B cell (primary cell): ENCODE measurements at regions not wholly inside any gene's neighbourhood (a gene's known extent, or its start where the extent isn't known, plus 50 kb on each side); places are given as distances from the start of the nearest gene placed in this dataset.

Experiments used
- ATAC-seq: fragments of 200-7000 bp; cut with Tn5 transposase; one replicate; pipeline ENCODE4 v1.10.0; 2021; ENCODE audit warnings: low read depth, mild to moderate bottlenecking, moderate number of reproducible peaks, moderate library complexity
- CTCF ChIA-PET: fragments of 350-600 bp; sonication (Branson Sonifier 250); formaldehyde crosslinking; loops from one replicate; lab custom pipeline; 2021; ENCODE audit warnings: antibody characterized with exemption, inconsistent platforms; lab: Charles Lee
- POLR2A ChIA-PET: fragments of 350-600 bp; sonication (Branson Sonifier 250); formaldehyde crosslinking; loops from one replicate; lab custom pipeline; 2021; ENCODE audit warnings: antibody characterized with exemption; lab: Charles Lee
- DNase-seq: peaks from one replicate; pipeline ENCODE4 v3.0.0; 2013
- H2AFZ ChIP-seq: 2 replicates; pipeline ENCODE4 v1.6.1; 2012; ENCODE audit warnings: mild to moderate bottlenecking, low read depth, low read length; ENCODE audit not compliant: insufficient read depth, poor library complexity, severe bottlenecking
- H3K27ac ChIP-seq, 2 donors: 1 replicate in 1 of 2; 2 replicates in 1 of 2; pipeline ENCODE4 v1.5.1; 2012 to 2013; ENCODE audit warnings: low read length in 2 of 2, mild to moderate bottlenecking in 2 of 2, moderate library complexity in 1 of 2
- H3K27me3 ChIP-seq, 4 experiments: fragments of 200-600 bp in 1 of 4; sonication (generic) in 1 of 4; replicated peaks in 1 of 4; 1 replicate in 2 of 4; 2 replicates in 2 of 4; pipeline versions ENCODE4 v1.6.1 to v1.7.0; 2013 to 2016; ENCODE audit warnings: low read length in 3 of 4, mild to moderate bottlenecking in 2 of 4, mixed read lengths in 1 of 4, moderate library complexity in 1 of 4; ENCODE audit not compliant: insufficient read depth in 4 of 4, control insufficient read depth in 3 of 4; ENCODE audit errors: control extremely low read depth in 1 of 4
- H3K36me3 ChIP-seq, 2 experiments: replicated peaks in 1 of 2; 1 replicate in 1 of 2; 2 replicates in 1 of 2; pipeline versions ENCODE4 v1.6.1 to v1.7.1; 2013; ENCODE audit warnings: low read length in 1 of 2; ENCODE audit not compliant: insufficient read depth in 2 of 2, control insufficient read depth in 1 of 2; ENCODE audit errors: control extremely low read depth in 1 of 2, extremely low read depth in 1 of 2
- H3K4me1 ChIP-seq, 2 donors: fragments of 200-600 bp in 1 of 2; sonication (generic) in 1 of 2; 1 replicate in 1 of 2; 2 replicates in 1 of 2; pipeline versions ENCODE4 v1.5.1 to v1.6.1; 2013 to 2017; ENCODE audit warnings: low read length in 2 of 2; ENCODE audit not compliant: control insufficient read depth in 2 of 2, insufficient read depth in 2 of 2
- H3K4me2 ChIP-seq: replicated peaks from 2 replicates; pipeline ENCODE3; 2012; ENCODE audit warnings: mild to moderate bottlenecking, low read depth, low read length; ENCODE audit not compliant: poor library complexity, severe bottlenecking
- H3K4me3 ChIP-seq, 5 experiments: fragments of 200-600 bp in 1 of 5; sonication (generic) in 1 of 5; 1 replicate in 3 of 5; 2 replicates in 2 of 5; pipeline versions ENCODE4 v1.5.1 to v1.7.0; 2011 to 2016; ENCODE audit warnings: low read length in 4 of 5, mild to moderate bottlenecking in 4 of 5, low read depth in 2 of 5, control low read depth in 1 of 5, moderate library complexity in 1 of 5; ENCODE audit not compliant: insufficient read depth in 1 of 5; ENCODE audit errors: control extremely low read depth in 1 of 5, extremely low read depth in 1 of 5
- H3K79me2 ChIP-seq: fragments of 200-600 bp; sonication (generic); one replicate; pipeline ENCODE4 v1.6.0; 2016; ENCODE audit warnings: low read length; ENCODE audit not compliant: control insufficient read depth, insufficient read depth
- H3K9ac ChIP-seq: fragments of 200-600 bp; sonication (generic); 2 replicates; pipeline ENCODE4 v1.6.1; 2017; ENCODE audit warnings: mild to moderate bottlenecking, low read length, moderate library complexity
- H3K9me3 ChIP-seq, 3 donors: one replicate each; pipeline versions ENCODE4 v1.6.1 to v1.7.1; 2013; ENCODE audit warnings: low read length in 2 of 3; ENCODE audit not compliant: control insufficient read depth in 2 of 3, insufficient read depth in 1 of 3; ENCODE audit errors: control extremely low read depth in 1 of 3
- H4K20me1 ChIP-seq: 2 replicates; pipeline ENCODE4 v1.6.0; 2012; ENCODE audit warnings: mild to moderate bottlenecking, low read length; ENCODE audit not compliant: insufficient read depth, control insufficient read depth, poor library complexity, severe bottlenecking
- H3K27ac Mint-ChIP-seq: one replicate; pipeline ENCODE4 v1.8.0; 2021; ENCODE audit warnings: mixed read lengths
- H3K27me3 Mint-ChIP-seq: one replicate; pipeline ENCODE4 v1.8.0; 2021; ENCODE audit warnings: mixed read lengths
- H3K4me1 Mint-ChIP-seq: one replicate; pipeline ENCODE4 v1.8.0; 2021; ENCODE audit warnings: mixed read lengths
- H3K4me3 Mint-ChIP-seq: one replicate; pipeline ENCODE4 v1.8.0; 2021; ENCODE audit warnings: mixed read lengths
- H3K9me3 Mint-ChIP-seq: one replicate; pipeline ENCODE4 v1.8.0; 2022; ENCODE audit warnings: mixed read lengths; ENCODE audit not compliant: insufficient read depth
- CTCF ChIP-seq: fragments of 200-600 bp; IDR thresholded peaks from one replicate; pipeline ENCODE4 v1.8.0; 2022; ENCODE audit warnings: antibody characterized with exemption, mild to moderate bottlenecking
- EZH2 ChIP-seq: IDR thresholded peaks from 2 replicates; pipeline ENCODE4 v1.6.1; 2012; ENCODE audit warnings: borderline replicate concordance, low read depth, mild to moderate bottlenecking, moderate library complexity, low read length; ENCODE audit not compliant: insufficient read depth, poor library complexity, severe bottlenecking
- WGBS: methylation state at CpG from one replicate; pipeline ENCODE4 v1.1.5; 2013; ENCODE audit warnings: missing lambda C conversion rate; ENCODE audit not compliant: insufficient coverage; 5-methylcytosine and 5-hydroxymethylcytosine counted together
- intact Hi-C: fragments of 100-400 bp; cut with micrococcal nuclease; formaldehyde crosslinking; loops from one replicate; pipeline ENCODE4 v1.10.0; 2022

- Histone ChIP-seq H3K9me3 (no peaks in the 10 kb centered on the region), H3K4me2 (no peak overlapping the region), H3K27ac (no peak overlapping the region), H3K4me1 (no peaks in the 10 kb centered on the region), H3K9ac (no peak overlapping the region), H3K79me2 (no peaks in the 10 kb centered on the region), H4K20me1 (no peaks in the 10 kb centered on the region), H3K36me3 (no peaks in the 10 kb centered on the region), H2AFZ (no peak overlapping the region), H3K27me3 (no peaks in the 10 kb centered on the region), H3K4me3 (no peak overlapping the region)
- DNase-seq (no peak), ATAC-seq (no peak)
- ChIA-PET POLR2A (no interaction called here), CTCF (no interaction called here)
- peaks cover 3% of the 10 kb centered on the region for H3K27me3 Mint-ChIP-seq
- no peak overlapping the region for H3K27ac Mint-ChIP-seq
- TF ChIP-seq EZH2, result no peak
- TF ChIP-seq CTCF, result no peak
- intact Hi-C loops, result no loop called here
- no peak overlapping the region for H3K4me3 Mint-ChIP-seq
- no peaks in the 10 kb centered on the region for H3K4me1 Mint-ChIP-seq
- H3K9me3 Mint-ChIP-seq, result no peaks in the 10 kb centered on the region
Observed at GRCh38 chr5:112065781-112066180, 308.8 kb upstream of the NREP start.

- Histone ChIP-seq H3K79me2 (no peaks in the 10 kb centered on the region), H3K4me2 (no peak overlapping the region), H3K9me3 (no peaks in the 10 kb centered on the region), H3K4me3 (no peak overlapping the region), H4K20me1 (no peaks in the 10 kb centered on the region), H3K27ac (no peak overlapping the region), H2AFZ (no peak overlapping the region), H3K9ac (no peak overlapping the region), H3K36me3 (no peaks in the 10 kb centered on the region), H3K4me1 (no peaks in the 10 kb centered on the region), H3K27me3 (no peaks in the 10 kb centered on the region)
- TF ChIP-seq EZH2, result no peak
- TF ChIP-seq CTCF, result no peak
- Mint-ChIP-seq H3K27ac (no peak overlapping the region), H3K4me1 (no peaks in the 10 kb centered on the region), H3K27me3 (peaks cover 3% of the 10 kb centered on the region), H3K4me3 (no peak overlapping the region), H3K9me3 (no peaks in the 10 kb centered on the region)
- DNase-seq (no peak), ATAC-seq (no peak)
- intact Hi-C loops, result no loop called here
- no CpG with 5 or more reads among the region's 2 CpGs for WGBS
- CTCF ChIA-PET, result no interaction called here
- POLR2A ChIA-PET, result no interaction called here
Observed at GRCh38 chr5:112064956-112065355, 308.0 kb upstream of the NREP start.
